Activated T-cell treated with anti-CD3 and anti-CD28 coated beads, Interleukin-2, amount 50 U/mL, for 24 hours (primary cell): ENCODE measurements at regions not wholly inside any gene's neighbourhood (a gene's known extent, or its start where the extent isn't known, plus 50 kb on each side); places are given as distances from the start of the nearest gene placed in this dataset.
"Not testable (repeated sequence)": the region's sequence is repeated elsewhere in the genome, so short reads cannot be mapped to it uniquely, and the experiment has no call there.

Experiments
- DNase-seq: peaks from one replicate; pipeline ENCODE4 v3.0.0-alpha.2; 2020
- H3K27ac Mint-ChIP-seq: 2 replicates; pipeline ENCODE4 v1.8.0; 2020; ENCODE audit warnings: mild to moderate bottlenecking, mixed read lengths
- H3K27me3 Mint-ChIP-seq: 2 replicates; pipeline ENCODE4 v1.8.0; 2020; ENCODE audit warnings: mixed read lengths
- H3K36me3 Mint-ChIP-seq: 2 replicates; pipeline ENCODE4 v1.8.0; 2020; ENCODE audit warnings: low read depth, mixed read lengths
- H3K4me1 Mint-ChIP-seq: 2 replicates; pipeline ENCODE4 v1.8.0; 2020; ENCODE audit warnings: low read depth, mixed read lengths
- H3K4me3 Mint-ChIP-seq: 2 replicates; pipeline ENCODE4 v1.8.0; 2020; ENCODE audit warnings: mild to moderate bottlenecking, moderate library complexity, mixed read lengths
- H3K9me3 Mint-ChIP-seq: 2 replicates; pipeline ENCODE4 v1.8.0; 2020; ENCODE audit warnings: mixed read lengths

DNA sequence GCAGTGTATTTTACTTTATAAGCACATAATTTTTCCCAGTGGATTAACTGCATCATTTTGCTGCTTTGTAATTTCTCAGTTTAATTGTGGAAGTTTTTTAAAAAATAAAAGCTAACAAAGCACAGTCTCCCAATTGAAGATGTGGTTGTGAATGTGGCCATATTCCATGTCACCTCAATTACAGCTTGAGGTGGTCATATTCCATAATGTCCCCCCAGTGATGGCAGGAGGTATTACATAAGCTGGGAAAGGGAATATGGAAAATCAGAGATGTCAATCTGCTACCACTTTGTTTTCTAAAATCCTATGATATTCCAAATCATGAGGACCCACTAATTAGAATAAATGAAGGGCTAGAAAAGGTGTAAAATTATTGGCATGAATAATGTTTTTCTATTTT, 1672.0 kb upstream of the CDH9 start:
- Mint-ChIP-seq H3K4me1 (no peaks in the 10 kb centered on the region), H3K36me3 (no peaks in the 10 kb centered on the region), H3K27me3 (no peaks in the 10 kb centered on the region), H3K9me3 (peaks cover 19% of the 10 kb centered on the region), H3K27ac (no peak overlapping the region), H3K4me3 (no peak overlapping the region)
- no peak for DNase-seq

- Mint-ChIP-seq H3K27ac (no peak overlapping the region), H3K27me3 (no peaks in the 10 kb centered on the region), H3K4me3 (no peak overlapping the region), H3K36me3 (no peaks in the 10 kb centered on the region), H3K4me1 (no peaks in the 10 kb centered on the region), H3K9me3 (peaks cover 17% of the 10 kb centered on the region)
- no peak for DNase-seq
Observed at GRCh38 chr5:28708472-28708871, 1670.1 kb upstream of the CDH9 start.

DNA sequence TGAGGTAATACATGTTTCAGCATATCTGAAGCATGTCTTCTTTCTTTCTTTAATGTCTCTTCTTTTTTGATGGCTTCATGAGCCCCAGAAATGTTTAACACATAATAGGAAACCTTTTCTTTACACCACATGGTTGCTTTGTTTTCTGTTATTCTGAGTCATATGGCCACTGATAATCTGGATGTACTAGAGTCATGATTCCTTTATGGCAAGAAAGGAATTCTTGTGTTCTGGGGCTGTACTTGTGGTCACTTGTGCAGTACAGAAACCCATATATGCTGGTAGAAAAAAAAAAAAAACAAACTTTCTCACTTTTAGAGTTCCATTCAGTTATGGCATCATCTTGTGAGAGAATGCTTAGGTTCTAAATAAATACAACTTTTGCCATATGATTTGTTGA, 1669.3 kb upstream of the CDH9 start:
- H3K27me3 Mint-ChIP-seq = no peaks in the 10 kb centered on the region
- no peaks in the 10 kb centered on the region for H3K4me1 Mint-ChIP-seq
- no peaks in the 10 kb centered on the region for H3K36me3 Mint-ChIP-seq
- H3K27ac Mint-ChIP-seq = no peak overlapping the region
- DNase-seq = no peak
- no peak overlapping the region for H3K4me3 Mint-ChIP-seq
- peaks cover 17% of the 10 kb centered on the region for H3K9me3 Mint-ChIP-seq

GRCh38 chr5:28703651-28704260, 1665.4 kb upstream of the CDH9 start:
- Mint-ChIP-seq H3K9me3 (peaks cover 24% of the 10 kb centered on the region), H3K4me3 (no peak overlapping the region), H3K36me3 (no peaks in the 10 kb centered on the region), H3K4me1 (no peaks in the 10 kb centered on the region), H3K27me3 (no peaks in the 10 kb centered on the region), H3K27ac (no peak overlapping the region)
- no peak for DNase-seq

DNA sequence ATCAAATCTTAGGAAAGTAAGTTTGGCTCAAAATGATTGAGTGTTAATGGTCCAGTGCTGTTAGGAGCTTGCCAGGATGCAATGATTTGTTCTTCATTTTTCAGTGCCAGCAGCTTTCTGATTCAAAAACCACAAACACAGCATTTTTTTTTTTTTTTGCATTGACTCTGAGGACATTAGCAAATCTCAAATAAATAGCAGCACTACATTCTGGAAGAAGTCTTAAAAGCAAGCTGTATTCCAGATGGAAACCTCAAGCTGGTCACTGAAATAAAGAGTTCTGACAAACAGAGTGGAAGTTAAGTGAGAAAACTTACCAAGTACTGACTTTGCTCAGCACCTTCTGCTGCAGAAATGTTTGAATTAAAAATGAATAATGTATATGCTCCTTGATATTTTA, 1653.1 kb upstream of the CDH9 start:
- Mint-ChIP-seq H3K27me3 (no peaks in the 10 kb centered on the region), H3K36me3 (no peaks in the 10 kb centered on the region), H3K27ac (no peak overlapping the region), H3K4me1 (no peaks in the 10 kb centered on the region), H3K9me3 (peaks cover 2% of the 10 kb centered on the region), H3K4me3 (no peak overlapping the region)
- no peak for DNase-seq

DNA sequence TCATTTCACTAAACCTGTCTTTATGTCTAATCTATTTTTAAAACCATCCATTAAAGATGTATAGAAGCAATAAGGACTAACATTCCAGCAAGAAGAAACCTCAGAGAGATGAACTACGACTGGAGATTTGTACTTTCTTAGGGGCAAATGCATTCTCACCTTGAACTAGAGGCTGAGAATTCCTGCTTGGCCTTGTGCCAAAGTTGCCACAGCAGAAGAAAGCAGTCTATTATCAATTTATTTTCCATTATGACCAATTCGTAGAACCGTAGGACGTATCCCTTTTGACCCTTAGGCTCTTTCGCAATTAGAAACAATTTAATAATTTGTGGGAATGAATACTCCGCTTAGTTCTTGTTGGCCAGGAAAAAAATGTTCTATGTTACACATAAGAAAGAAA, 1647.4 kb upstream of the CDH9 start:
- no peak overlapping the region for H3K4me3 Mint-ChIP-seq

GRCh38 chr5:28678899-28679298, 1640.5 kb upstream of the CDH9 start:
- no peak overlapping the region for H3K4me3 Mint-ChIP-seq
- H3K4me1 Mint-ChIP-seq = no peaks in the 10 kb centered on the region
- H3K36me3 Mint-ChIP-seq = no peaks in the 10 kb centered on the region
- DNase-seq = no peak
- H3K27ac Mint-ChIP-seq = no peak overlapping the region
- H3K27me3 Mint-ChIP-seq = no peaks in the 10 kb centered on the region
- peaks cover 16% of the 10 kb centered on the region for H3K9me3 Mint-ChIP-seq

More for the DNA sequence above, 1647.4 kb upstream of the CDH9 start:
- Mint-ChIP-seq H3K36me3 (no peaks in the 10 kb centered on the region), H3K27ac (no peak overlapping the region), H3K27me3 (no peaks in the 10 kb centered on the region), H3K9me3 (peaks cover 13% of the 10 kb centered on the region), H3K4me1 (no peaks in the 10 kb centered on the region)
- DNase-seq = no peak

DNA sequence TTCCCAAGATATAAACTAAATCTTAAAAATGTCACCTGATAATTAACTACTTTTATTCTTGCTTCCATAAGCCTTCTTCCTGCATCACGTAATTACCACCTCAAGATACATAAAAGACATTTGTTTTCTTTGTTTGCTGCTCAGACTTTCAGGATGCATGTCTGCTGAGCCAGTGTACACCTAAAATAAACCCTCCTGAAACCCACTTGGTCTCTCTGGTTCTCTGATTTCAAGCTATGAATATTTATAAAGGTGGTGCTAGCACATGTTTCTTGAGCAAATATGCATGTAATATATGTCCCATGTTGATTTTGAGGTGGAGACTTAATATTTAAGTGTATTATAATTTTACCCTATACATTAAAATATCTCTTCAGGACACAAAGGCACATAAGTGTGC, 1627.7 kb upstream of the CDH9 start:
- H3K9me3 Mint-ChIP-seq = peaks cover 35% of the 10 kb centered on the region
- no peak overlapping the region for H3K4me3 Mint-ChIP-seq
- DNase-seq = no peak
- H3K4me1 Mint-ChIP-seq = no peaks in the 10 kb centered on the region
- H3K36me3 Mint-ChIP-seq = no peaks in the 10 kb centered on the region
- no peak overlapping the region for H3K27ac Mint-ChIP-seq
- H3K27me3 Mint-ChIP-seq = no peaks in the 10 kb centered on the region

GRCh38 chr5:28648108-28648507, 1609.7 kb upstream of the CDH9 start:
- H3K4me3 Mint-ChIP-seq = no peak overlapping the region
- no peak overlapping the region for H3K27ac Mint-ChIP-seq
- H3K36me3 Mint-ChIP-seq = no peaks in the 10 kb centered on the region
- H3K9me3 Mint-ChIP-seq = peaks cover 25% of the 10 kb centered on the region
- H3K27me3 Mint-ChIP-seq = no peaks in the 10 kb centered on the region
- H3K4me1 Mint-ChIP-seq = no peaks in the 10 kb centered on the region
- no peak for DNase-seq

DNA sequence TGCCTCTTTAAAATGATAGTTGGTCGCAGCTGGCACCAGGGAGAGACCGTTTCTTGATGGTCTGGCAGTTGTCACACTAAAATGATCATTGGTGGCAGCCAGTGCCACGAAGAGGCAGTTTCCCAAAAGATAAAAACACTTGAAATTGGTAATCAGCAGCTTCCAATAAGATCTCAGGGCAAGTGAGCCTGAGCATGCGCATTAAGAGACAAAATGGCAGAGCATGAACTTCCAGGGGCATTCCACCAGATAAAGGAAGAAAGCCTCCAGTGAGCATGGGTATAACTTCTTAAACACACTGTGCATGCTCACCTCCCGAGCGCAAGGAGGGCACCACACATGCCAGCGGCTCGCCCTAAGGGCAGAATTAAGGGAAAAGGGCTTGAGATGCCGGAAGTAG, 1594.2 kb upstream of the CDH9 start:
- peaks cover 20% of the 10 kb centered on the region for H3K9me3 Mint-ChIP-seq
- H3K4me1 Mint-ChIP-seq = no peaks in the 10 kb centered on the region
- H3K27ac Mint-ChIP-seq = no peak overlapping the region
- no peaks in the 10 kb centered on the region for H3K27me3 Mint-ChIP-seq
- H3K4me3 Mint-ChIP-seq = no peak overlapping the region
- H3K36me3 Mint-ChIP-seq = no peaks in the 10 kb centered on the region
- DNase-seq = no peak

DNA sequence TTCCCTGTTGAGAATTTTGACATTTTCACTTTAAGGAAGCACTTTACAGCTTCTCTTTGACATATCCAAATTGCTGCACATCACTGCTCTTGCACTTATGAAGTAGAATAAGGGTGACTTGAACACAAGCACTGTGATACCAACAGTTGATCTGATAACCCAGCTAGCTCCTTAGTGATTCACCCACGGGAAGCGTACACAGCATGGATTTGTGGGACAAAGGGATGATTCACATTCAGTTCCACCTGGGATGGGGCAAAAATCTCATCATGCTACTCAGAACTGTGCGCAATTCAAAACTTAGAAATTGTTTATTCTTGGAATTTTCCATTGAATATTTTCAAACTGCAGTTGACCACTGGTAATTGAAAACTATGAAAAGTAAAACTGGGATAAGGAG, 1565.5 kb upstream of the CDH9 start:
- no peaks in the 10 kb centered on the region for H3K27me3 Mint-ChIP-seq
- H3K36me3 Mint-ChIP-seq = no peaks in the 10 kb centered on the region
- H3K4me1 Mint-ChIP-seq = no peaks in the 10 kb centered on the region
- no peak overlapping the region for H3K27ac Mint-ChIP-seq
- H3K9me3 Mint-ChIP-seq = peaks cover 28% of the 10 kb centered on the region
- H3K4me3 Mint-ChIP-seq = no peak overlapping the region
- no peak for DNase-seq

DNA sequence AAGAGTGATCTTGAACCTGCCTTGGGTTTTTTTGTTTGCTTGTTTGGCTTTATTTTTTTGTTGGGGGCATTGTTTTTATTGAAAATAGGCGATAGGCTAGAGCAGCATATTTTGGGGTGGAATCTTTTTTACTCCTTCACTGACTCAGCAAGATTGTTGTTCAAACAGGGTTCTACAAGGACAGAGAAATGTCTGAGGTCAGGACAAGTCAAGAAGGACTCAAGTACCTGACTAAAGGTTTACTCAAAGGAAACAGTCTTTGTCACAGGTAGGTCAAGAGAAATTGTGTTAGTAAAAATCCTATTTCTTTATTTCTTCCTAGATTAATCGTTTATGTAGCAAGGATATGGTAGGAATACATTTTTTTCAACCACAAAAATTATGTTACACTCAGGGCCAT, 1564.0 kb upstream of the CDH9 start:
- no peaks in the 10 kb centered on the region for H3K36me3 Mint-ChIP-seq
- H3K27me3 Mint-ChIP-seq = no peaks in the 10 kb centered on the region
- DNase-seq = no peak
- H3K4me1 Mint-ChIP-seq = no peaks in the 10 kb centered on the region
- H3K9me3 Mint-ChIP-seq = peaks cover 24% of the 10 kb centered on the region
- H3K27ac Mint-ChIP-seq = no peak overlapping the region
- H3K4me3 Mint-ChIP-seq = no peak overlapping the region

DNA sequence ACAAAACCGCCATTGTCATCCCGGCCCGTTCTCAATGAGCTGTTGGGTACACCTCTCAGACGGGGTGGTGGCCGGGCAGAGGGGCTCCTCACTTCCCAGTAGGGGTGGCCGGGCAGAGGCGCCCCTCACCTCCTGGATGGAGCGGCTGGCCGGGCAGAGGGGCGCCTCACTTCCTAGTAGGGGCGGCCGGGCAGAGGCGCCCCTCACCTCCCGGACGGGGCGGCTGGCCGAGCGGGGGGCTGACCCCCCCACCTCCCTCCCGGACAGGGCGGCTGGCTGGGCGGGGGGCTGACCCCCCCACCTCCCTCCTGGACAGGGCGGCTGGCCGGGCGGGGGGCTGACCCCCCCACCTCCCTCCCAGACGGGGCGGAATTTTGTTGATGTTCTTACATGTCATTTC, 1558.3 kb upstream of the CDH9 start:
- not testable (repeated sequence) for H3K27me3 Mint-ChIP-seq, H3K4me3 Mint-ChIP-seq, H3K4me1 Mint-ChIP-seq, DNase-seq, H3K27ac Mint-ChIP-seq, H3K36me3 Mint-ChIP-seq
- H3K9me3 Mint-ChIP-seq = peaks cover 13% of the 10 kb centered on the region

DNA sequence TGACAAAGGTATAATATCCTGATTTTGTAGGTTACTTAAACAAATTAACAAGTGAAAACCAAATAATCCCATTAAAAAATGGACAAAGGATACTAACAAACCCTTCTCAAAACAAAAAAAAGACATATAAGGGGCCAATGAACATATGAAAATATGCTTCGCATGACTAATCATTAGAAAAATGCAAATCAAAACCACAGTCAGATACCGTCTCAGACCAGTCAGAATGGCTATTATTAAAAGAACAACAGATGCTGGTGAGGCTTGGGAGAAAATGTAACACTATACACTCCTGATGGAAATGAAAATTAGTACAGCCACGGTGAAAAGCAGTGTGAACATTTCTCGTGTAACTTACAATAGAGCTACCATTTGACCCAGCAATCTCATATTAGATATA, 1542.2 kb upstream of the CDH9 start:
- Mint-ChIP-seq H3K4me1 (no peaks in the 10 kb centered on the region), H3K27ac (no peak overlapping the region), H3K27me3 (no peaks in the 10 kb centered on the region), H3K4me3 (no peak overlapping the region), H3K36me3 (no peaks in the 10 kb centered on the region), H3K9me3 (peaks cover 45% of the 10 kb centered on the region)
- no peak for DNase-seq

GRCh38 chr5:28576022-28576421, 1537.6 kb upstream of the CDH9 start:
- Mint-ChIP-seq H3K4me1 (no peaks in the 10 kb centered on the region), H3K36me3 (no peaks in the 10 kb centered on the region), H3K27ac (no peak overlapping the region), H3K9me3 (peaks cover 47% of the 10 kb centered on the region), H3K4me3 (no peak overlapping the region), H3K27me3 (no peaks in the 10 kb centered on the region)
- no peak for DNase-seq

DNA sequence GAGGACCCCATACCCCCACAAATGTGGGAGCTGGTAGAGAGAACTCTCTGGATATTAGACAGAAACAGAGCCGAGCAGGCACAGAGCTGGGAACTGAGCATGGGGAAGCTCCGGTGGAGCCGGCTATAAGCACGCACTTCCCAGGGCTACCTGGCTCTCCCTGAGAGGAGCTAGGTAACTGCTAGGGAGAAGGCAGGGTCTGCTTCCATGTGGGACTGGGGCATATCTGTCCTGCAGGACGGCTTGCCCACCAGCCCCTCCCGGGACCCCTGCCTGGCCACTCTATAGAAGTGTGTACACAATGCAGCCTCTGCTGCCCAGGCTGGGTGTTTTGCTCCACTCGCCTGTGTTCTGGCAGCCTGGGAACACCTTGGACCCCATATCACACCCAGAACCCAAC, 1537.0 kb upstream of the CDH9 start:
- Mint-ChIP-seq H3K27me3 (no peaks in the 10 kb centered on the region), H3K36me3 (no peaks in the 10 kb centered on the region), H3K27ac (no peak overlapping the region)

More for the DNA sequence above, 1537.0 kb upstream of the CDH9 start:
- Mint-ChIP-seq H3K9me3 (peaks cover 40% of the 10 kb centered on the region), H3K4me3 (no peak overlapping the region), H3K4me1 (no peaks in the 10 kb centered on the region)
- no peak for DNase-seq
